ENCODE measurements at regions not wholly inside any gene's neighbourhood (a gene's known extent, or its start where the extent isn't known, plus 50 kb on each side); places are given as distances from the start of the nearest gene placed in this dataset.

DNA sequence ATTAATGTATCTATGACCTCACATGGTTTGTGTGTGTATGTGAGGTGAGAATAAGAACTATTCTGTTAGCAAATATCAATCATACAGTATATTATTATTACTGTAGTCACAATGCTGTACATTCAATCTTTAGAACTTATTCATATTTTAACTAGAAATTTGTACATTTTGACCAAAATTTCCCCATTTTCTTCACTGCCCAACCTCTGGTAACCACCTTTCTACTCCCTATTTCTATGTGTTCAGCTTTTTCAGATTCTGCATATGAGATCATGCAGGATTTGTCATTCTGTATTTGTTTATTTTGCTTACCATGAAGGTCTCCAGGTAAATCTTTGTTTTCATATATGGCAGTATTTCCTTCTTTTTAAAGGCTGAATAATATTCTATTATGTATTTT lies 607.9 kb downstream of the SLCO4C1 start:
- no peaks in the 10 kb centered on the region; a peak in 1 of 7 replicates for H3K36me3 Mint-ChIP-seq (ENCODE audit: insufficient read depth in 1 of 3, low read depth in 3 of 3)
- H3K14ac ChIP-seq (ENCODE audit: insufficient read depth, low read length), result no peak overlapping the region
- no peak overlapping the region for H3K56ac ChIP-seq (ENCODE audit: insufficient read length, low read depth, low read length)
- H3K27ac Mint-ChIP-seq, result no peak overlapping the region; a peak in 1 of 7 replicates
- H2BK20ac ChIP-seq (ENCODE audit: low read depth, low read length, poor library complexity, severe bottlenecking), result no peak overlapping the region
- no peaks in the 10 kb centered on the region for H3K4me1 ChIP-seq (ENCODE audit: insufficient read depth, low read length)
- H3K4me2 ChIP-seq (ENCODE audit: insufficient read depth, insufficient read length, low read length), result no peak overlapping the region
- H4K20me1 ChIP-seq (ENCODE audit: control insufficient read depth, insufficient read depth, insufficient read length), result no peaks in the 10 kb centered on the region
- H3K4ac ChIP-seq (ENCODE audit: low read depth, low read length), result no peak overlapping the region
- no peaks in the 10 kb centered on the region for H3K23me2 ChIP-seq (ENCODE audit: insufficient read length, low read depth, low read length, poor library complexity, severe bottlenecking)
- H2BK15ac ChIP-seq (ENCODE audit: low read depth, low read length), result no peak overlapping the region
- H3K27ac ChIP-seq (ENCODE audit: insufficient read length, low read depth, low read length), result no peak overlapping the region
- H3K9me3 ChIP-seq (ENCODE audit: control insufficient read depth, low read depth, low read length), result no peaks in the 10 kb centered on the region
- H3K23ac ChIP-seq (ENCODE audit: insufficient read length, low read depth, low read length), result no peak overlapping the region
- no peak overlapping the region for H3T11ph ChIP-seq (ENCODE audit: low read length)
- DNase-seq, result no peak
- no peak overlapping the region for H2BK120ac ChIP-seq (ENCODE audit: low read depth, low read length, poor library complexity, severe bottlenecking)
- H4K5ac ChIP-seq (ENCODE audit: insufficient read length, low read depth, low read length), result no peak overlapping the region
- H3K79me2 ChIP-seq (ENCODE audit: insufficient read depth, low read length), result no peaks in the 10 kb centered on the region
- no peak overlapping the region for H2AK5ac ChIP-seq (ENCODE audit: insufficient read length, low read length)
- no peak overlapping the region for H2BK12ac ChIP-seq (ENCODE audit: insufficient read length, low read depth, low read length)
- no peaks in the 10 kb centered on the region for H3K27me3 Mint-ChIP-seq (ENCODE audit: low read depth)
- H3K4me1 Mint-ChIP-seq, result peaks cover 24 to 45% of the 10 kb centered on the region in 2 experiments
- H3K9me3 Mint-ChIP-seq, result no peaks in the 10 kb centered on the region
- no peak overlapping the region for H2AFZ ChIP-seq (ENCODE audit: low read length)
- no peak overlapping the region for H3K18ac ChIP-seq (ENCODE audit: insufficient read length, low read depth, low read length)
- H4K8ac ChIP-seq (replicated peaks; ENCODE audit: insufficient read length, low read depth, low read length), result no peak overlapping the region
- no peaks in the 10 kb centered on the region for H3K79me1 ChIP-seq (ENCODE audit: insufficient read depth, low read depth, low read length, poor library complexity, severe bottlenecking)
- no peak overlapping the region for H3K4me3 Mint-ChIP-seq
- no peak overlapping the region for H2BK5ac ChIP-seq (ENCODE audit: insufficient read length, low read length)
- no peak overlapping the region for H3K9ac ChIP-seq (ENCODE audit: extremely low read depth, insufficient read length, low read length)
- TF ChIP-seq, protein P1, sequence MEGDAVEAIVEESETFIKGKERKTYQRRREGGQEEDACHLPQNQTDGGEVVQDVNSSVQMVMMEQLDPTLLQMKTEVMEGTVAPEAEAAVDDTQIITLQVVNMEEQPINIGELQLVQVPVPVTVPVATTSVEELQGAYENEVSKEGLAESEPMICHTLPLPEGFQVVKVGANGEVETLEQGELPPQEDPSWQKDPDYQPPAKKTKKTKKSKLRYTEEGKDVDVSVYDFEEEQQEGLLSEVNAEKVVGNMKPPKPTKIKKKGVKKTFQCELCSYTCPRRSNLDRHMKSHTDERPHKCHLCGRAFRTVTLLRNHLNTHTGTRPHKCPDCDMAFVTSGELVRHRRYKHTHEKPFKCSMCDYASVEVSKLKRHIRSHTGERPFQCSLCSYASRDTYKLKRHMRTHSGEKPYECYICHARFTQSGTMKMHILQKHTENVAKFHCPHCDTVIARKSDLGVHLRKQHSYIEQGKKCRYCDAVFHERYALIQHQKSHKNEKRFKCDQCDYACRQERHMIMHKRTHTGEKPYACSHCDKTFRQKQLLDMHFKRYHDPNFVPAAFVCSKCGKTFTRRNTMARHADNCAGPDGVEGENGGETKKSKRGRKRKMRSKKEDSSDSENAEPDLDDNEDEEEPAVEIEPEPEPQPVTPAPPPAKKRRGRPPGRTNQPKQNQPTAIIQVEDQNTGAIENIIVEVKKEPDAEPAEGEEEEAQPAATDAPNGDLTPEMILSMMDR (conservative IDR thresholded peaks at IDR 0.05), result no peak
- no peaks in the 10 kb centered on the region for H3K27me3 ChIP-seq (ENCODE audit: insufficient read depth, low read length)
- H4K91ac ChIP-seq (ENCODE audit: insufficient read length, low read depth, low read length), result no peak overlapping the region

Measured in H9 (cell line).